GM23338 (cell line): ENCODE measurements at regions not wholly inside any gene's neighbourhood (a gene's known extent, or its start where the extent isn't known, plus 50 kb on each side); places are given as distances from the start of the nearest gene placed in this dataset.

Source experiments
- ATAC-seq: fragments of 200-7000 bp; cut with Tn5 transposase; 3 replicates; pipeline ENCODE4 v1.9.1; 2020
- DNase-seq: peaks from one replicate; pipeline ENCODE4 v3.0.0-alpha.2; 2015; ENCODE audit warnings: low spot score
- H2AFZ ChIP-seq: fragments of 200-600 bp; sonication (generic); 2 replicates; pipeline ENCODE4 v1.8.0; 2016; ENCODE audit warnings: antibody characterized with exemption, mild to moderate bottlenecking, moderate library complexity
- H3F3A ChIP-seq: fragments of 200-600 bp; sonication (generic); replicated peaks from 2 replicates; pipeline ENCODE4 v1.8.0; 2017; ENCODE audit warnings: antibody characterized with exemption, mixed run types, low read depth
- H3K27ac ChIP-seq: fragments of 200-600 bp; sonication (generic); 2 replicates; pipeline ENCODE4 v1.6.1; 2016; ENCODE audit warnings: low read depth
- H3K27me3 ChIP-seq: fragments of 200-600 bp; sonication (generic); 2 replicates; pipeline ENCODE4 v1.8.0; 2016; ENCODE audit warnings: mild to moderate bottlenecking, mixed run types, moderate library complexity; ENCODE audit not compliant: insufficient read depth
- H3K36me3 ChIP-seq: fragments of 200-600 bp; sonication (generic); 2 replicates; pipeline ENCODE4 v1.8.0; 2016; ENCODE audit warnings: mild to moderate bottlenecking; ENCODE audit not compliant: insufficient read depth
- H3K4me1 ChIP-seq: fragments of 200-600 bp; sonication (generic); 2 replicates; pipeline ENCODE4 v1.8.0; 2016; ENCODE audit warnings: mild to moderate bottlenecking, moderate library complexity; ENCODE audit not compliant: insufficient read depth
- H3K4me2 ChIP-seq: fragments of 200-600 bp; sonication (generic); 2 replicates; pipeline ENCODE4 v1.7.1; 2017; ENCODE audit warnings: mixed run types
- H3K4me3 ChIP-seq: fragments of 200-600 bp; sonication (generic); 2 replicates; pipeline ENCODE4 v1.6.1; 2016; ENCODE audit warnings: mixed run types
- H3K79me2 ChIP-seq: fragments of 200-600 bp; sonication (generic); replicated peaks from 2 replicates; pipeline ENCODE4 v1.8.0; 2017; ENCODE audit warnings: mild to moderate bottlenecking; ENCODE audit not compliant: insufficient read depth
- H3K9me2 ChIP-seq: fragments of 200-600 bp; sonication (generic); 2 replicates; pipeline ENCODE4 v1.8.0; 2017; ENCODE audit not compliant: insufficient read depth
- H4K20me1 ChIP-seq: fragments of 200-600 bp; sonication (generic); replicated peaks from 2 replicates; pipeline ENCODE4 v1.8.0; 2017; ENCODE audit warnings: mild to moderate bottlenecking; ENCODE audit not compliant: insufficient read depth
- H3K27ac Mint-ChIP-seq: 2 replicates; pipeline ENCODE4 v1.8.0; 2020; ENCODE audit warnings: inconsistent platforms, mild to moderate bottlenecking, moderate library complexity, mixed read lengths
- H3K27me3 Mint-ChIP-seq: 3 replicates; pipeline ENCODE4 v1.8.0; 2022; ENCODE audit warnings: low read depth, mild to moderate bottlenecking, moderate library complexity, mixed read lengths, inconsistent platforms; ENCODE audit not compliant: insufficient read depth, poor library complexity
- H3K36me3 Mint-ChIP-seq: 3 replicates; pipeline ENCODE4 v1.8.0; 2021; ENCODE audit warnings: low read depth, mild to moderate bottlenecking, inconsistent platforms, moderate library complexity, mixed read lengths
- H3K4me1 Mint-ChIP-seq: 3 replicates; pipeline ENCODE4 v1.8.0; 2020; ENCODE audit warnings: mild to moderate bottlenecking, inconsistent platforms, mixed read lengths
- H3K4me3 Mint-ChIP-seq: 3 replicates; pipeline ENCODE4 v1.8.0; 2021; ENCODE audit warnings: moderate library complexity, mild to moderate bottlenecking, inconsistent platforms, mixed read lengths
- H3K9me3 Mint-ChIP-seq: 3 replicates; pipeline ENCODE4 v1.8.0; 2020; ENCODE audit warnings: moderate library complexity, mild to moderate bottlenecking, inconsistent platforms, mixed read lengths
- CREB1 ChIP-seq: fragments of 250-450 bp; sonication (Bioruptor Pico); IDR thresholded peaks from 2 replicates; pipeline ENCODE4 v1.5.0; 2020; ENCODE audit warnings: low read depth, mild to moderate bottlenecking, moderate library complexity
- CTCF ChIP-seq, 2 experiments: fragments of 200-600 bp in 1 of 2; sonication (generic) in 1 of 2; conservative IDR thresholded peaks; 2 replicates each; pipeline versions ENCODE4 v1.5.1 to v1.6.1; 2016 to 2017; ENCODE audit warnings: antibody characterized with exemption in 2 of 2, low read depth in 2 of 2, mild to moderate bottlenecking in 2 of 2, moderate library complexity in 1 of 2
- ETS1 ChIP-seq: IDR thresholded peaks from 2 replicates; pipeline ENCODE4 v1.6.1; 2016; ENCODE audit warnings: antibody characterized with exemption
- EZH2 ChIP-seq: fragments of 200-600 bp; sonication (generic); IDR thresholded peaks from one replicate; pipeline ENCODE4 v1.8.0; 2017; ENCODE audit warnings: antibody characterized with exemption, mild to moderate bottlenecking, low read depth; ENCODE audit not compliant: unreplicated experiment
- EZH2phosphoT487 ChIP-seq: fragments of 200-600 bp; sonication (generic); IDR thresholded peaks from one replicate; pipeline ENCODE4 v1.8.1; 2018; ENCODE audit warnings: antibody characterized with exemption; ENCODE audit not compliant: unreplicated experiment
- JUNB ChIP-seq: IDR thresholded peaks from one replicate; pipeline ENCODE4 v1.6.1; 2016; ENCODE audit warnings: antibody characterized with exemption; ENCODE audit not compliant: unreplicated experiment
- NANOG ChIP-seq: IDR thresholded peaks from 2 replicates; pipeline ENCODE4 v1.6.1; 2016; ENCODE audit warnings: antibody characterized with exemption, borderline replicate concordance
- POLR2AphosphoS5 ChIP-seq: IDR thresholded peaks from 2 replicates; pipeline ENCODE4 v1.6.1; 2016; ENCODE audit warnings: antibody characterized with exemption, low read depth
- REST ChIP-seq: IDR thresholded peaks from one replicate; pipeline ENCODE4 v1.6.1; 2018; ENCODE audit warnings: antibody characterized with exemption; ENCODE audit not compliant: unreplicated experiment
- STAT1 ChIP-seq: IDR thresholded peaks from one replicate; pipeline ENCODE4 v1.6.1; 2016; ENCODE audit warnings: antibody characterized with exemption; ENCODE audit not compliant: unreplicated experiment
- ZNF331 ChIP-seq: fragments of 250-450 bp; sonication (Bioruptor Pico); IDR thresholded peaks from 2 replicates; pipeline ENCODE4 v1.5.0; 2020; ENCODE audit warnings: low read depth, mild to moderate bottlenecking, moderate library complexity
- ZNF462 ChIP-seq: fragments of 250-450 bp; sonication (Bioruptor Pico); IDR thresholded peaks from 2 replicates; pipeline ENCODE4 v1.5.0; 2020; ENCODE audit warnings: mild to moderate bottlenecking, moderate library complexity

GRCh38 chr1:172935062-172935592 is 115.6 kb downstream of the TNFSF18 start (continued):
- TF ChIP-seq ZNF462 (CRISPR knock-in tag), result no peak
- TF ChIP-seq ZNF331, result no peak
- TF ChIP-seq STAT1, result no peak
- TF ChIP-seq CREB1 (CRISPR knock-in tag), result no peak
- no peak for TF ChIP-seq CTCF (conservative IDR thresholded peaks at IDR 0.05; ENCODE audit: low read depth in 2 of 2)
- no peak for TF ChIP-seq POLR2AphosphoS5

GRCh38 chr1:172936088-172936645 is 114.6 kb downstream of the TNFSF18 start:
- Mint-ChIP-seq H3K27me3 (no peaks in the 10 kb centered on the region), H3K4me1 (no peaks in the 10 kb centered on the region), H3K27ac (no peak overlapping the region), H3K36me3 (no peaks in the 10 kb centered on the region), H3K9me3 (no peaks in the 10 kb centered on the region; the same call in 2 of the 3 replicates), H3K4me3 (no peak overlapping the region)
- ATAC-seq (no peak), DNase-seq (no peak)
- Histone ChIP-seq H4K20me1 (no peaks in the 10 kb centered on the region), H3K27me3 (no peaks in the 10 kb centered on the region), H2AFZ (no peak overlapping the region), H3K36me3 (no peaks in the 10 kb centered on the region), H3K4me1 (no peaks in the 10 kb centered on the region; the same call in 1 of the 2 replicates), H3K4me2 (no peak overlapping the region), H3F3A (no peaks in the 10 kb centered on the region), H3K4me3 (no peak overlapping the region), H3K79me2 (no peaks in the 10 kb centered on the region), H3K9me2 (peaks cover 10% of the 10 kb centered on the region), H3K27ac (no peak overlapping the region)
- TF ChIP-seq JUNB, result no peak
- no peak for TF ChIP-seq STAT1
- no peak for TF ChIP-seq POLR2AphosphoS5
- no peak for TF ChIP-seq ETS1
- no peak for TF ChIP-seq EZH2phosphoT487
- no peak for TF ChIP-seq CREB1 (CRISPR knock-in tag)
- TF ChIP-seq REST, result no peak
- TF ChIP-seq NANOG, result no peak
- TF ChIP-seq ZNF331, result no peak
- TF ChIP-seq EZH2, result no peak
